IMR-90 (cell line): ENCODE measurements at regions not wholly inside any gene's neighbourhood (a gene's known extent, or its start where the extent isn't known, plus 50 kb on each side); places are given as distances from the start of the nearest gene placed in this dataset.

Experiments used
- ATAC-seq: fragments of 200-7000 bp; cut with Tn5 transposase; 2 replicates; pipeline ENCODE4 v1.9.1; 2020; ENCODE audit warnings: low read depth, mild to moderate bottlenecking, moderate library complexity
- BruUV-seq: library from RNA; stranded (reverse); fragments of 400-500 nt; replicated peaks from 2 replicates; lab custom pipeline; 2021; lab: Mats Ljungman, UMichigan
- CTCF ChIA-PET: fragments of 300-600 bp; formaldehyde crosslinking; extraction: SDS; loops from one replicate; lab custom pipeline; 2021; ENCODE audit warnings: antibody characterized with exemption; lab: Yijun Ruan, JAX
- POLR2A ChIA-PET: fragments of 300-600 bp; sonication (Branson Sonifier 250); formaldehyde crosslinking; loops from one replicate; lab custom pipeline; 2022; ENCODE audit warnings: antibody characterized with exemption; ENCODE audit not compliant: unreplicated experiment; lab: Charles Lee
- DNase-seq: peaks from one replicate; pipeline ENCODE4 v3.0.0; 2013
- H2AFZ ChIP-seq: replicated peaks from 2 replicates; pipeline ENCODE3; 2013; ENCODE audit warnings: low read length, mild to moderate bottlenecking; ENCODE audit not compliant: poor library complexity
- H2AK5ac ChIP-seq: 2 replicates; pipeline ENCODE4 v1.6.1; 2013; ENCODE audit warnings: low read depth, low read length, inconsistent platforms
- H2AK9ac ChIP-seq: replicated peaks from 2 replicates; pipeline ENCODE3; 2013; ENCODE audit warnings: mild to moderate bottlenecking, low read depth, low read length, moderate library complexity; ENCODE audit not compliant: poor library complexity
- H2BK120ac ChIP-seq: 2 replicates; pipeline ENCODE4 v1.6.1; 2013; ENCODE audit warnings: low read depth, low read length, inconsistent platforms
- H2BK15ac ChIP-seq: 3 replicates; pipeline ENCODE4 v1.6.1; 2013; ENCODE audit warnings: low read depth, low read length, inconsistent platforms
- H2BK20ac ChIP-seq: 2 replicates; pipeline ENCODE4 v1.6.1; 2013; ENCODE audit warnings: low read depth, mild to moderate bottlenecking, inconsistent platforms, low read length, moderate library complexity
- H2BK5ac ChIP-seq: 2 replicates; pipeline ENCODE4 v1.6.1; 2013; ENCODE audit warnings: mild to moderate bottlenecking, low read depth, low read length, inconsistent platforms; ENCODE audit not compliant: poor library complexity, severe bottlenecking
- H3K14ac ChIP-seq: replicated peaks from 2 replicates; pipeline ENCODE4 v1.6.1; 2013; ENCODE audit warnings: low read depth, low read length, inconsistent platforms
- H3K18ac ChIP-seq: 2 replicates; pipeline ENCODE4 v1.6.1; 2013; ENCODE audit warnings: low read depth, low read length, control low read depth
- H3K23ac ChIP-seq: 2 replicates; pipeline ENCODE4 v1.6.1; 2013; ENCODE audit warnings: low read depth, low read length, inconsistent platforms
- H3K27ac ChIP-seq: 2 replicates; pipeline ENCODE4 v1.5.1; 2013; ENCODE audit warnings: mild to moderate bottlenecking, control low read depth, low read length; ENCODE audit not compliant: insufficient read depth
- H3K27me3 ChIP-seq: 2 replicates; pipeline ENCODE4 v1.6.1; 2013; ENCODE audit warnings: low read length; ENCODE audit not compliant: control insufficient read depth, insufficient read depth
- H3K36me3 ChIP-seq: 2 replicates; pipeline ENCODE4 v1.6.1; 2013; ENCODE audit warnings: low read length, mixed read lengths; ENCODE audit not compliant: control insufficient read depth, insufficient read depth
- H3K4ac ChIP-seq: 2 replicates; pipeline ENCODE4 v1.6.1; 2013; ENCODE audit warnings: low read depth, low read length, inconsistent platforms
- H3K4me1 ChIP-seq: 2 replicates; pipeline ENCODE4 v1.6.1; 2013; ENCODE audit warnings: low read length, mixed read lengths; ENCODE audit not compliant: control insufficient read depth, insufficient read depth
- H3K4me2 ChIP-seq: 2 replicates; pipeline ENCODE4 v1.6.1; 2013; ENCODE audit warnings: low read depth, mild to moderate bottlenecking, control low read depth, low read length, moderate library complexity
- H3K4me3 ChIP-seq: 2 replicates; pipeline ENCODE4 v1.5.1; 2013; ENCODE audit warnings: low read depth, mild to moderate bottlenecking, control low read depth, low read length, moderate library complexity; ENCODE audit not compliant: insufficient read depth
- H3K56ac ChIP-seq: 2 replicates; pipeline ENCODE4 v1.6.1; 2013; ENCODE audit warnings: low read length, inconsistent platforms; ENCODE audit not compliant: insufficient read depth; ENCODE audit errors: extremely low read depth
- H3K79me1 ChIP-seq, 2 experiments: 2 replicates each; pipeline ENCODE4 v1.6.1; 2013; ENCODE audit warnings: low read length in 2 of 2, inconsistent platforms in 1 of 2, low read depth in 1 of 2
- H3K9ac ChIP-seq: 2 replicates; pipeline ENCODE4 v1.6.1; 2013; ENCODE audit warnings: low read depth, low read length, control low read depth
- H3K9me1 ChIP-seq: 2 replicates; pipeline ENCODE4 v1.6.1; 2013; ENCODE audit warnings: low read length, inconsistent platforms; ENCODE audit not compliant: insufficient read depth
- H3K9me3 ChIP-seq: 2 replicates; pipeline ENCODE4 v1.6.1; 2013; ENCODE audit warnings: low read length; ENCODE audit not compliant: control insufficient read depth, insufficient read depth
- H4K20me1 ChIP-seq: 2 replicates; pipeline ENCODE4 v1.6.1; 2013; ENCODE audit warnings: low read length, inconsistent platforms; ENCODE audit not compliant: insufficient read depth
- H4K5ac ChIP-seq: 2 replicates; pipeline ENCODE4 v1.6.1; 2013; ENCODE audit warnings: mild to moderate bottlenecking, low read depth, low read length, control low read depth
- H4K8ac ChIP-seq, 2 experiments: 2 replicates each; pipeline ENCODE4 v1.6.1; 2013; ENCODE audit warnings: low read depth in 2 of 2, low read length in 2 of 2, control low read depth in 1 of 2, inconsistent platforms in 1 of 2
- H4K91ac ChIP-seq: 2 replicates; pipeline ENCODE4 v1.6.1; 2013; ENCODE audit warnings: low read depth, low read length, inconsistent platforms; ENCODE audit not compliant: insufficient read depth
- CEBPB ChIP-seq: IDR thresholded peaks from 2 replicates; pipeline ENCODE4 v1.6.1; 2012; ENCODE audit warnings: low read depth, low read length, improper control_type of control experiment
- CHD1 ChIP-seq: IDR thresholded peaks from 2 replicates; pipeline ENCODE4 v1.6.1; 2012; ENCODE audit warnings: low read depth, low read length, improper control_type of control experiment
- CTCF ChIP-seq: conservative IDR thresholded peaks from 2 replicates; pipeline ENCODE4 v1.5.1; 2012; ENCODE audit warnings: mild to moderate bottlenecking, low read depth, low read length, improper control_type of control experiment
- MAFK ChIP-seq: IDR thresholded peaks from 2 replicates; pipeline ENCODE4 v1.6.1; 2012; ENCODE audit warnings: low read depth, low read length, improper control_type of control experiment
- MAZ ChIP-seq: IDR thresholded peaks from 2 replicates; pipeline ENCODE4 v1.6.1; 2012; ENCODE audit warnings: low read depth, mild to moderate bottlenecking, low read length, improper control_type of control experiment, moderate library complexity, borderline replicate concordance
- MXI1 ChIP-seq: IDR thresholded peaks from 2 replicates; pipeline ENCODE4 v1.6.1; 2012; ENCODE audit warnings: low read depth, mild to moderate bottlenecking, low read length, moderate library complexity, borderline replicate concordance
- NFE2L2 ChIP-seq: fragments of 150-350 bp; IDR thresholded peaks from 2 replicates; pipeline ENCODE4 v1.6.1; 2016; ENCODE audit warnings: low read depth, mild to moderate bottlenecking, low read length
- POLR2A ChIP-seq: IDR thresholded peaks from 2 replicates; pipeline ENCODE4 v1.6.1; 2012; ENCODE audit warnings: mild to moderate bottlenecking, low read depth, low read length
- RAD21 ChIP-seq: IDR thresholded peaks from 2 replicates; pipeline ENCODE4 v1.6.1; 2012; ENCODE audit warnings: low read length, improper control_type of control experiment
- RCOR1 ChIP-seq: IDR thresholded peaks from 2 replicates; pipeline ENCODE4 v1.6.1; 2012; ENCODE audit warnings: mild to moderate bottlenecking, low read length, improper control_type of control experiment; ENCODE audit not compliant: insufficient replicate concordance
- RFX5 ChIP-seq: IDR thresholded peaks from 2 replicates; pipeline ENCODE4 v1.8.0; 2012; ENCODE audit warnings: low read depth, mild to moderate bottlenecking, low read length, moderate library complexity
- WGBS, 2 experiments: methylation state at CpG; one replicate each; pipeline versions ENCODE4 v1.1.5 to v1.1.7; 2013; ENCODE audit warnings: missing lambda C conversion rate in 2 of 2; ENCODE audit not compliant: insufficient read length in 1 of 2; ENCODE audit errors: extremely low coverage in 2 of 2; 5-methylcytosine and 5-hydroxymethylcytosine counted together
- dilution Hi-C: fragments of 300-500 bp; cut with HindIII; formaldehyde crosslinking; loops from one replicate; pipeline ENCODE4 v1.14.3; 2018; ENCODE audit warnings: low sequenced_read_pairs; ENCODE audit not compliant: unreplicated experiment
- in situ Hi-C: fragments of 300-500 bp; cut with MboI; formaldehyde crosslinking; loops from 3 replicates; pipeline ENCODE4 v1.14.3; 2019; ENCODE audit warnings: low sequenced_read_pairs, inconsistent platforms, mixed read lengths
- intact Hi-C: fragments of 100-400 bp; cut with micrococcal nuclease; formaldehyde crosslinking; loops from 2 replicates; pipeline ENCODE4 v1.10.0; 2022

- BruUV-seq, result no TSS peak
- in situ Hi-C loops, result no loop called here
- no peak overlapping the region for H3K9ac ChIP-seq
These were observed 292.4 kb upstream of the ADAMTS16 start for GRCh38 chr5:4847766-4848165.

More at GRCh38 chr5:4847766-4848165, 292.4 kb upstream of the ADAMTS16 start:
- H3K4me2 ChIP-seq, result no peak overlapping the region
- ATAC-seq (no peak), DNase-seq (no peak)
- no peaks in the 10 kb centered on the region for H4K20me1 ChIP-seq
- no peak overlapping the region for H2AK9ac ChIP-seq
- CTCF ChIA-PET, result no interaction called here
- H4K5ac ChIP-seq, result no peak overlapping the region
- H3K4me3 ChIP-seq, result no peak overlapping the region
- no peaks in the 10 kb centered on the region for H3K27me3 ChIP-seq
- H3K18ac ChIP-seq, result no peak overlapping the region
- no peak overlapping the region for H3K56ac ChIP-seq
- H3K27ac ChIP-seq, result no peak overlapping the region
- no peaks in the 10 kb centered on the region for H3K4me1 ChIP-seq
- no peak overlapping the region for H3K4ac ChIP-seq
- no peak overlapping the region for H2BK5ac ChIP-seq
- no peak overlapping the region for H2BK15ac ChIP-seq
- no peak overlapping the region for H4K91ac ChIP-seq
- no peaks in the 10 kb centered on the region for H3K36me3 ChIP-seq
- H4K8ac ChIP-seq, result no peak overlapping the region
- no peak overlapping the region for H2AK5ac ChIP-seq
- no peak overlapping the region for H2AFZ ChIP-seq
- H3K14ac ChIP-seq, result no peak overlapping the region
- no peak overlapping the region for H2BK120ac ChIP-seq
- POLR2A ChIA-PET, result no interaction called here
- no peaks in the 10 kb centered on the region for H3K79me1 ChIP-seq
- TF ChIP-seq NFE2L2 (no peak), CTCF (no peak), POLR2A (no peak), CEBPB (no peak), RCOR1 (no peak), RAD21 (no peak), MAFK (no peak), CHD1 (no peak), RFX5 (no peak), MXI1 (no peak), MAZ (no peak)
- H2BK20ac ChIP-seq, result no peak overlapping the region
- intact Hi-C loops, result no loop called here
- no peaks in the 10 kb centered on the region for H3K9me3 ChIP-seq
- WGBS, 2 experiments, result no CpG with 5 or more reads among the region's 3 CpGs
- dilution Hi-C loops, result no loop called here
- H3K23ac ChIP-seq, result no peak overlapping the region
- no peaks in the 10 kb centered on the region for H3K9me1 ChIP-seq
